HS-5 (cell line): ENCODE measurements at regions not wholly inside any gene's neighbourhood (a gene's known extent, or its start where the extent isn't known, plus 50 kb on each side); places are given as distances from the start of the nearest gene placed in this dataset.
"Not testable (repeated sequence)": the region's sequence is repeated elsewhere in the genome, so short reads cannot be mapped to it uniquely, and the experiment has no call there.

Experiments
- DNase-seq: peaks from one replicate; pipeline ENCODE4 v3.0.0-alpha.2; 2012; ENCODE audit warnings: low read depth

- not testable (repeated sequence) for DNase-seq
These were observed 227.3 kb upstream of the AMIGO2 start for GRCh38 chr12:47306773-47307679.

GRCh38 chr12:47306130-47306529 is 226.4 kb upstream of the AMIGO2 start:
- no peak for DNase-seq

- DNase-seq = no peak
These were observed 225.7 kb upstream of the AMIGO2 start for GRCh38 chr12:47305464-47305863.

- DNase-seq = no peak
These were observed 224.3 kb upstream of the AMIGO2 start for GRCh38 chr12:47303995-47304560.

- no peak for DNase-seq
These were observed 223.4 kb upstream of the AMIGO2 start for GRCh38 chr12:47303207-47303606.

- no peak for DNase-seq
These were observed 222.4 kb upstream of the AMIGO2 start for GRCh38 chr12:47302111-47302671.

- DNase-seq = no peak
These were observed 219.8 kb upstream of the AMIGO2 start for GRCh38 chr12:47299586-47299985.

GRCh38 chr12:47297993-47298392 is 218.2 kb upstream of the AMIGO2 start:
- DNase-seq = no peak

GRCh38 chr12:47296828-47297227 is 217.1 kb upstream of the AMIGO2 start:
- no peak for DNase-seq

GRCh38 chr12:47293406-47293805 is 213.6 kb upstream of the AMIGO2 start:
- no peak for DNase-seq

- no peak for DNase-seq
These were observed 206.9 kb upstream of the AMIGO2 start for GRCh38 chr12:47286676-47287075.
